ENCODE measurements at regions not wholly inside any gene's neighbourhood (a gene's known extent, or its start where the extent isn't known, plus 50 kb on each side); places are given as distances from the start of the nearest gene placed in this dataset.

DNA sequence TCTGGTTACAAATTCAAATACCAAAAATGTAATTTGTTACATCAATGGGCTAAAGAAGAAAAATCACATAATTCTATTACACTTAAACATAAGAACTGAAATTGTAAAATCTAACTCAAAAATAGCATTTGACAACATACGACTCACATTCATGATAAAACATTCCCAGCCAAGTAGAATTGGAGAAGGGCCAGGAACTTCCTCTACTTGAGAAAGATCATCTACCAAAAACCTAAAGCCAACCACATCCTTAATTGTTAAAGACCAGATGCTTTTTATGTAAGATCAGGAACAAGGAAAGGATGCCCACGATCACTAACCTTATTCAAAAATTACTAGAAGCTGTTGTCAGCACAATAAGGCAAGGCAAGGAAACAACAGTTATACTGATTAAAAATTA lies 1819.8 kb upstream of the C9orf72 start:
- TF ChIP-seq CTCF (IDR thresholded peaks at IDR 0.05) = no peak
- no peak for TF ChIP-seq POLR2A (IDR thresholded peaks at IDR 0.05; ENCODE audit: low read depth)
- TF ChIP-seq POLR2AphosphoS5 (IDR thresholded peaks at IDR 0.05) = no peak

All from esophagus muscularis mucosa (tissue), 3 donors.